ENCODE measurements at regions not wholly inside any gene's neighbourhood (a gene's known extent, or its start where the extent isn't known, plus 50 kb on each side); places are given as distances from the start of the nearest gene placed in this dataset.

DNA sequence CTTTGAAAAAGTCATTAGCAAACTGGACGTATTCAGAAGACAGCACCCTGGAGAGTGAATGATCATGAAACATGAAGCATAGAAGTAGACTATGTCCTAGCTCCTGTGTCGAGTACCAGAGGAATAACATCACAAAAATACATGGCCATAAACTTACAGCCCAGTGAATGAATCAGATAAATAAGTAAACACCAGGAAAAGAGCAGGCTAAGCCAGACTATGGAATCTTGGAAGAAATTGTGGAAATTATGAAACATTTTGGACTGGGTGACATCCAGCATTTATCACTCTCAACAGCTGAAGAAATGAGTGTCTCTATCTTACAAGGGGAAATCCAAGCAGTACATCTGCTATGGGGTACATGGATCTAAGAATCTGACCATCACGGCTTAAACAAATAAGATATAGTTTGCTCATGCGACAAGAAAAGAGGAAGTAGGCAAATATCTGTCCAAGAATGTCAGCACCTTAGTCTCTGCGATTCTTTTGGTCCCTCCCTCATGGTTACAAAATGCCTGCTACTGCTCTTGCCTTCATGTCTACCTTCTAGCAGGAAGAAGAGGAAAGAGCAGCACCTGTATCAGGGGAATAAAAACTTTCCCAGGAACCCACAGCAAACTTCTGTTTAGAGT is 481.5 kb downstream of the BCOR start:
- DNase-seq, result no peak

DNA sequence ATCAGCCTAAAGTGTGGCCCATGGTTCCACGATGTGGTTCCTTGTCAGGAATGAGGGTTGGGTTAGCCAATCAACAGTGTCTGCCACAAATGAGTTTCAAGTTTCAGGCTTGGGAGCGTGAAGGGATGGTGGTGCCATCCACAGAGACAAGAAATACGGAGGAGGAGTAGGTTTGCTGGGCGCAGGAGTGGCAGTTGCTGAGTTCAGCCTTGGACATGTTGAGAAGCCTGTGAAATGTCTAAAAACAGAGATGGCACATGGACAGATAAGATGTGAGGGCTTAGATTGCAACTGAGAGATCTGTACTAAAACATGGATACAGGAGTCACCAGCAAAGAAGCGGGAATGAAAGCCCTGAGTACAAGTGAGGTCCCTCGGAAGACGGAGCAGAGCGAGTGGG is 481.0 kb downstream of the BCOR start:
- DNase-seq, result no peak

DNA sequence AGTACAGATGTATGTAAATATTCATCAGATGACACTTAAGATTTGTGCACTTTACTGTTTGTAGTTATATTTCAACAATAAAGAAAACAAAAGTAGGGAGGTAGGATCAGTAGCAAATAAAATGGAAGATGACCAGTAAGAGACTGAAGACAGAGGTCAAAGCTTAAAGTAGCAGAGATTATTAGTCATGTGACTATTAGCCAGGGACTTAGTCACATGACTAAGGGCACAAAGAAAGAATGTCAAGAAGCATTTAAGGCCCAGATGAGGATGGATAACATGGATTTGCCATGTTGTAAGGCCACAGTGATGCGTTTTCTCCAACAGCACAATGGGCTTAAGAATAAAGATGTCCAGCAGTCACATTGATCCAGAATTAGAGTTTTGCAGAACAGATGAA is 479.6 kb downstream of the BCOR start:
- no peak for DNase-seq

- no peak for DNase-seq
Measured at GRCh38 chrX:39619182-39620009, 478.4 kb downstream of the BCOR start.

DNA sequence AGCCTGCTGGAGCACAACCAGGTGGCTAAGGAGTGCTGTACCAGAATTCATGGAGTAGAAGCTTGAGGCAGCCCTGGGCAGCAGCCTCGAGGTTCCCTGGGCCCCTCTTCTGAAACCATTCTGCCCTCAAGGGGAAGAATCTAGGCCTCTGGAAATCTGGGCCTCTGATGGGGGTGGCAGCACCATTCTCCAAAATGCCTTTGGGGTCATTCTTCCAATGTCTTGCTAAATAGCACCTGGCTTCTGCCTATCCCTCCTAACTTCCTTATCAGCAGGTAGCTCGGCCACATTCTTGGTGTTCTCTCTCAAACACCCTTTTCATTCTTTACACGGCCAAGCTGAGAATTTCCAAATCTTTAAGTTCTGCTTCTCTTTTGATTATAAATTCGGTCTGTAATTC is 473.6 kb downstream of the BCOR start:
- DNase-seq, result no peak

- no peak for DNase-seq
Measured at GRCh38 chrX:39625810-39626209, 471.9 kb downstream of the BCOR start.

- no peak for DNase-seq
Measured at GRCh38 chrX:39626749-39627148, 471.0 kb downstream of the BCOR start.

GRCh38 chrX:39627257-39627656 is 470.5 kb downstream of the BCOR start:
- DNase-seq, result no peak

DNA sequence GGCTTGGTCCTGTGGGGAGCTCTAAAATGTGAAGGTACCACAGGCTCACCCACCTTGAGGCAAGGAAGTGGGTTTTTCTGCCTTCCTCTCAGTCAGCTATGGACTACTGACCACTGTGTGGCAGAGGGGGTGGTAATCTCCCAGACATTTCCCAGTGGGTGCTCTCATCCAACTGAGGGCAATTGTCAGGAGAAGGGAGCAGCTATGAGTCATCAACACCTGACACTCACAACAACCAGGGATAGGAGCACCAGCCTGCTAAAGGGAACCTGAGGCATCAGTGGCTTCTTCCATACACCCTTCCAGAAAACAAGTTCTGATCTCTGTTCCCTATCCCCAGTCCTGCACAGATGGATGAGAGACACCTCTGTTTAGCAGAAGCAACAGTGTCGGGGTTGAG is 468.8 kb downstream of the BCOR start:
- DNase-seq, result no peak

- no peak for DNase-seq
Measured at GRCh38 chrX:39630344-39630743, 467.4 kb downstream of the BCOR start.

- no peak for DNase-seq
Measured at GRCh38 chrX:39631276-39632229, 466.2 kb downstream of the BCOR start.

DNA sequence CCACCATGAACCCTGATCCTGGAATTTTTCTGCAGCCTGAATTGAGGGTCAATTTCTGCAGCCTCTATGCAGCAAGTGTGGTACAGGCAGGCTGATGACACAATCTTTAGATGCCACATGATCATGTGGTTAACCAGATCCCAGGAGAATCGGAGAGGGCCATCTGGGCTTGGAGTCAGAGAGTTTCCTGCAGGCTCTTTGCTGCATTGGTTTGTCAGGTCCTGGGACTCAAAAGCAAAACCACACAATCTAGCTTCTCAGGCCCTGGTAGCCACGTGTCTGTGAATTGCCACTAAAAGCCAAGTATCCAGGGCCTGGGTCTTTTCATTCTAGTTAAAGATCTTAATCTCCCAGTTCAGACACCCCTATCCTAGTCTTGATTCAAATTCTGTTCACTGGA is 464.5 kb downstream of the BCOR start:
- DNase-seq, result peak in 1 of 2 donors; percentile 63

GRCh38 chrX:39636481-39636880 is 461.3 kb downstream of the BCOR start:
- DNase-seq, result no peak

DNA sequence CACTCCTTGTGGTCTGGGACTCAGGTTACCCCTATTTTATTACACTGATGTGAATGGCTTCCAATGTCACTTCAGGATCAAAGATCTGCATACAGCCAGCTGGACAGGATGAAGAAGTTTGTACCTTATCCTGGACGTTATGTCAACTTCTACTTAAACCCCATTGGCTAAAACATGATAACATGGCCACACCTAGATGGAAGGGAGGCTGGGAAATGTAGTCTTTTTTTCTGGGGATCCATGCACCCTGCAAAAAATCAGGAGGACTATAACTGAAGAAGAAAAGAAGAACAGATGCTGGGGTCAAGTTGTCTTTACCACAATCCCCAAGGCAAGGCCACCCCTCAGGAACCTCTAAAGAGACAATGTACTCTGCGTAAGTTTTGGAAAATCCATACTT is 459.2 kb downstream of the BCOR start:
- no peak for DNase-seq

DNA sequence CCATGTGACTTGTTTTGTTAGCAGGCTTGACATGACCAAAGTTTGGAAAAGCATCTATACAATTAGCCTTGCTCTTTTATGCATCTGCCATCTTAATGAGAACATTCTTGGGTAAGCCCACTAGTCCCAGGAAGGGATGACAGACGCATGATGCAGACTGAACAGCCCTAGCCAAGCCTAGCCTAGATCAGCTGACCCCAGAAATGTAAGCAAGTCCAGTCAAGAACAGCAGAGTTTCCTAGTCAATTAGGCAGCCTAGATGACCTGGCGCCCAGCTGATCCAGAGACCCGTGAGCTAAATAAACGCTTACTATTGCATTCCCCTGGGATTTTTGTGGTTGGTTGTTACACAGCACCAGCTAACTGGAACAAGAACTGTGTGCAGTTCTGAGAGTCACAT is 457.9 kb downstream of the BCOR start:
- DNase-seq, result no peak

DNA sequence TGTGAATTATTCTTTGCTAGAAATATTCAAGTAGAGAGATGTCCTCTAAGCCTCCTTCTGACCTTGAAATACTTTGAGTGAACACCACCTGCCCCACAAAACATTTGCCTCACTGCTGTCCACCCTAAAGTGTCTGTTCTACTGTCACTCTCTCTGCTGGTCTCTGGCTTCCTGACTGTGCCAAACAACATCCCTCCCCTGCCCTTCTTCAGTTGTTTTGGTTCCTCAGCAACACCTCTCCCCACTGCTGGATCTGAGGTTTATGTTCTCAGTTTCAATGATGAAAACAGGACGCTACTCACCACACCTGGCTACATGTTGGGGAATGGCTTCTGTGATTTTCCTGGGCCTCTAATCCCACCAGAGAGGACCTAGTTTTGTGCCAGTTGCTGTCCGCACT is 456.9 kb downstream of the BCOR start:
- no peak for DNase-seq

DNA sequence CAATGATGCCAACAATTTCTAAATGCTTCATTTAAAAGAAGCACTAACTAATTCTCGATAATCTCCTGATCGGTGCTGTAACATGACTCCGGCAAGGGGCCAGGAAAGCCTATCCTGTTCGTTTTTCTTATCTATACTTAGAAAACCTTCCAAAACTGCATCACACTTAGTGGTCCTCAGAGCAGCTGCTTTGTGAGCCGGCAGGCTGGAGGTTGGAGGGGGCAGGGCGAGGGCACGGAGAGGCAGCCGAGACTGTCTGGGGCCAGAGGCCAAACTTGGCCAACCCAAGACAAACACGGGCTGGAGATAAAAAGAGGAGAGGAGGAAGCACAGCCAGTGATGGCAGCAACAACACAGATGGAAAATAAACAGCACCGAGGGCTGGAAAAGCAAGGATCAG is 455.7 kb downstream of the BCOR start:
- DNase-seq, result no peak

DNA sequence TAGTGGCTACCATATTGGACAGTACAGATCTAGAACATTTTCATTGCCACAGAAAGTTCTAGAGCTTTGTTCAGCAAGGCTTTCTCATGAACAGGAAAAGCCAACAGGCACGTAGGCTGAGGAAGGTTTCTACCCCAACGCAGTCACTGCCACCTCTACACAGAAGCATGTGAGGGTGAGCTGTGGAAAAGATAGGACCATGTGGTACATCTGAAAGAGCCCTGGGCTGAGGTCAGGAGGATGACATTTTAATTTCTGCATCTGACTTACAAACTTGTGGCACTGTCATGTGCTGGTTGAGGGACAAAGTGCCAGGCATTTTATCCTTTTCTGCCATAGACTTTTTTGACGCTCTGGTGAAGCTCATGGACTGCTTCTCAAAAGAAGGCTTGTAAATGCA is 454.2 kb downstream of the BCOR start:
- no peak for DNase-seq

DNA sequence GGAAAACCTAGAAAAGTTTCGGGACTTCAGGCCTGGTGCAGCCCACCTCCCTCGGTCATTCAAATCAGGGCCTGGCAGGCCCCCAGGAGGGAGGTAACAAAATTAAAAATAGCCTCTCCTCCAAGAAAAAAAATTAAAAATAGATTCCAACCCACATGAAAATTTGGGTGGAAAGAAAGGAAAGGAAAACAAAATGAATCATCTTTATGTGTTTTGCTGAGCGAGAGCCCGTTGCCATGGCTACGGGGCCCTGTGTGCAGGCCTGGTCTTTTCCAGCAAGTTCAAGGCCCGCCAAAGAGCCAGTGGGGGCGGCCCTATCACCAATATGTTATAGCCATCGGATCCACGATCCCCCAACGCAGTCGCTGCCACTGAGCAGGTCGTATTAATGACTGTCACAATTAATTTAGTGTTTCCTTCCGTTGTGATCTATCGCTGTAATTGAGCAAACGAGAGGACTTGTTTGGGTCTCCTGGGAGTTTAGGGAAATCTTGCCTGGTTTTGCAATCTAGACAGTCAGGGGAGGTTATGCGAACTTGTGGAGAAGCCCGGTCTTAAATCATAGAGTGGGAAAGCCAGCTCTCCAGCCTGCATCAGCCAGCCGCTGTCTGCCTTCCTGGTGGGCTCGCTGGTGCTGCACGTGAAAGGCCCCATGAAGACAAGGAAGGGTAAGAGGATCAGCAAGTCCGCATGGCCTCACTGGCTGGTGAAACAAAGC is 452.4 kb downstream of the BCOR start:
- DNase-seq, result no peak

- DNase-seq, result no peak
Measured at GRCh38 chrX:39648548-39649254, 449.1 kb downstream of the BCOR start.

GRCh38 chrX:39650768-39651347 is 446.9 kb downstream of the BCOR start:
- no peak for DNase-seq

DNA sequence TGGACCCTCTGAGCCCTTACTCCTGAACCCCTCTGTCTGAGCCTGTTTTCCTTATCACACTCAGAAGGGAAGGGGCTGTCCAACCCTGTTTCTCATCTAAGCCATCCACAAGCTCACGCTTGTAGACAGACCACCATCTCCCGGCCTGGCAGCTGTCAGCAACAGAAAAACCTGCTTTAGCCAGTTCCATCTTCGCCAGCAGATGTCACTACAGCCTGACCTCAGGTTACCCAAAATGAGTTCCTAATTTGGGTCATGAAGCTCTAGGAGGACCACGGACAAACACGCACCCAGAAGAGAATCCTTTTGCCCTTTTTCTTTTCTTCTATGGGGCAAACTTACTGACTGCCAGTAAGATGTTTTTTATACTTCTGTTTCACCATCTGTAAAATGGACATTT is 445.4 kb downstream of the BCOR start:
- DNase-seq, result no peak

All from bone marrow (tissue), 2 donors.